ENCODE measurements at regions not wholly inside any gene's neighbourhood (a gene's known extent, or its start where the extent isn't known, plus 50 kb on each side); places are given as distances from the start of the nearest gene placed in this dataset.

GRCh38 chr20:7459083-7459482, 481.2 kb downstream of the HAO1 start:
- Histone ChIP-seq H3K9ac (ENCODE audit: low read length in 3 of 3) (no peak overlapping the region), H3K27me3 (ENCODE audit: control insufficient read depth, insufficient read depth, low read length) (no peaks in the 10 kb centered on the region), H3K27ac (ENCODE audit: low read depth in 2 of 2, low read length in 2 of 2) (no peak overlapping the region), H3K9me3 (ENCODE audit: control insufficient read depth in 2 of 3, insufficient read depth in 1 of 3, low read length in 3 of 3) (no peaks in the 10 kb centered on the region), H3K4me3 (ENCODE audit: low read length in 3 of 3) (no peak overlapping the region), H3K4me1 (ENCODE audit: control insufficient read depth in 2 of 3, insufficient read depth in 2 of 3, low read depth in 1 of 3, low read length in 3 of 3) (no peaks in the 10 kb centered on the region), H3K36me3 (ENCODE audit: control insufficient read depth in 2 of 3, insufficient read depth in 3 of 3, low read length in 3 of 3) (no peaks in the 10 kb centered on the region)
- no peak for TF ChIP-seq CTCF (IDR thresholded peaks at IDR 0.05; ENCODE audit: borderline replicate concordance, extremely low read depth, insufficient read depth)
- no peak for FAIRE-seq
- no peak for DNase-seq
- intact Hi-C loops (cut with DNase I): no loop called here

GRCh38 chr20:7463290-7463689, 477.0 kb downstream of the HAO1 start:
- H3K9ac ChIP-seq (ENCODE audit: low read length in 3 of 3): no peak overlapping the region
- intact Hi-C loops (cut with DNase I): no loop called here
- no peaks in the 10 kb centered on the region for H3K4me1 ChIP-seq (ENCODE audit: control insufficient read depth in 2 of 3, insufficient read depth in 2 of 3, low read depth in 1 of 3, low read length in 3 of 3)
- no peak overlapping the region for H3K27ac ChIP-seq (ENCODE audit: low read depth in 2 of 2, low read length in 2 of 2)
- no peak overlapping the region for H3K4me3 ChIP-seq (ENCODE audit: low read length in 3 of 3)
- no peak for DNase-seq
- H3K27me3 ChIP-seq (ENCODE audit: control insufficient read depth, insufficient read depth, low read length): no peaks in the 10 kb centered on the region
- FAIRE-seq: no peak
- no peaks in the 10 kb centered on the region for H3K9me3 ChIP-seq (ENCODE audit: control insufficient read depth in 2 of 3, insufficient read depth in 1 of 3, low read length in 3 of 3)
- H3K36me3 ChIP-seq (ENCODE audit: control insufficient read depth in 2 of 3, insufficient read depth in 3 of 3, low read length in 3 of 3): no peaks in the 10 kb centered on the region
- no peak for TF ChIP-seq CTCF (IDR thresholded peaks at IDR 0.05; ENCODE audit: borderline replicate concordance, extremely low read depth, insufficient read depth)

- FAIRE-seq (no peak), DNase-seq (no peak)
- H3K27ac ChIP-seq (ENCODE audit: low read depth in 2 of 2, low read length in 2 of 2): no peak overlapping the region
- intact Hi-C loops (cut with DNase I): no loop called here
- H3K36me3 ChIP-seq (ENCODE audit: control insufficient read depth in 2 of 3, insufficient read depth in 3 of 3, low read length in 3 of 3): no peaks in the 10 kb centered on the region
- H3K27me3 ChIP-seq (ENCODE audit: control insufficient read depth, insufficient read depth, low read length): no peaks in the 10 kb centered on the region
- no peak for TF ChIP-seq CTCF (IDR thresholded peaks at IDR 0.05; ENCODE audit: borderline replicate concordance, extremely low read depth, insufficient read depth)
- H3K9ac ChIP-seq (ENCODE audit: low read length in 3 of 3): no peak overlapping the region
- H3K4me1 ChIP-seq (ENCODE audit: control insufficient read depth in 2 of 3, insufficient read depth in 2 of 3, low read depth in 1 of 3, low read length in 3 of 3): no peaks in the 10 kb centered on the region
- H3K4me3 ChIP-seq (ENCODE audit: low read length in 3 of 3): no peak overlapping the region
- H3K9me3 ChIP-seq (ENCODE audit: control insufficient read depth in 2 of 3, insufficient read depth in 1 of 3, low read length in 3 of 3): no peaks in the 10 kb centered on the region
Observed at GRCh38 chr20:7470912-7471311, 469.3 kb downstream of the HAO1 start.

- intact Hi-C loops (cut with DNase I): no loop called here
- DNase-seq (no peak), FAIRE-seq (no peak)
- Histone ChIP-seq H3K9ac (ENCODE audit: low read length in 3 of 3) (no peak overlapping the region), H3K36me3 (ENCODE audit: control insufficient read depth in 2 of 3, insufficient read depth in 3 of 3, low read length in 3 of 3) (no peaks in the 10 kb centered on the region), H3K27ac (ENCODE audit: low read depth in 2 of 2, low read length in 2 of 2) (no peak overlapping the region), H3K27me3 (ENCODE audit: control insufficient read depth, insufficient read depth, low read length) (no peaks in the 10 kb centered on the region), H3K4me3 (ENCODE audit: low read length in 3 of 3) (no peak overlapping the region), H3K4me1 (ENCODE audit: control insufficient read depth in 2 of 3, insufficient read depth in 2 of 3, low read depth in 1 of 3, low read length in 3 of 3) (no peaks in the 10 kb centered on the region), H3K9me3 (ENCODE audit: control insufficient read depth in 2 of 3, insufficient read depth in 1 of 3, low read length in 3 of 3) (no peaks in the 10 kb centered on the region)
- no peak for TF ChIP-seq CTCF (IDR thresholded peaks at IDR 0.05; ENCODE audit: borderline replicate concordance, extremely low read depth, insufficient read depth)
Observed at GRCh38 chr20:7490288-7490687, 450.0 kb downstream of the HAO1 start.
